Putamen (tissue), 1 donor: ENCODE measurements at regions not wholly inside any gene's neighbourhood (a gene's known extent, or its start where the extent isn't known, plus 50 kb on each side); places are given as distances from the start of the nearest gene placed in this dataset.
"Not testable (repeated sequence)": the region's sequence is repeated elsewhere in the genome, so short reads cannot be mapped to it uniquely, and the experiment has no call there.

Experiments used
- DNase-seq: peaks from one replicate; pipeline ENCODE4 v3.0.0-alpha.2; 2016; ENCODE audit warnings: low spot score

- DNase-seq: no peak
Measured at GRCh38 chr6:28769626-28770402, 154.0 kb downstream of the TRIM27 start.

GRCh38 chr6:28770732-28771131, 153.1 kb downstream of the TRIM27 start:
- no peak for DNase-seq

- no peak for DNase-seq
Measured at GRCh38 chr6:28771401-28772267, 152.2 kb downstream of the TRIM27 start.

GRCh38 chr6:28772480-28773381, 151.1 kb downstream of the TRIM27 start:
- DNase-seq: no peak

GRCh38 chr6:28774292-28775051, 149.3 kb downstream of the TRIM27 start:
- no peak for DNase-seq

DNA sequence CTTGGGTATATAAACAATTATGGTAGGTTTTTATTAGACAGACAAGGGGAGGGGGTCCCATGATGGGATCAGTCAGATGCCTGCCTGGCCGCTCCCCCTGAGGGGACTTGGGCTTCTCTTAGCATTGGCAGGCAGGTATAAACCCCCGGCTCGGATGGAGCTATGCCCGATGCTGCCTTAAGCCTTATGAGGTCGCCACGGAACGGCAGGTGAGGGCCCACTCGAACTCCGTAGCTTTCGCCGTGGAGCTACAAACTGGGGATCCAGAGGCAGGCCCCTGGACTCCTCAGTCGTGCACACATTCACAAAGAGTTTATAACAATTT, 148.8 kb downstream of the TRIM27 start:
- no peak for DNase-seq

GRCh38 chr6:28775405-28776129, 148.2 kb downstream of the TRIM27 start:
- DNase-seq: no peak

GRCh38 chr6:28776269-28777146, 147.3 kb downstream of the TRIM27 start:
- DNase-seq: no peak

DNA sequence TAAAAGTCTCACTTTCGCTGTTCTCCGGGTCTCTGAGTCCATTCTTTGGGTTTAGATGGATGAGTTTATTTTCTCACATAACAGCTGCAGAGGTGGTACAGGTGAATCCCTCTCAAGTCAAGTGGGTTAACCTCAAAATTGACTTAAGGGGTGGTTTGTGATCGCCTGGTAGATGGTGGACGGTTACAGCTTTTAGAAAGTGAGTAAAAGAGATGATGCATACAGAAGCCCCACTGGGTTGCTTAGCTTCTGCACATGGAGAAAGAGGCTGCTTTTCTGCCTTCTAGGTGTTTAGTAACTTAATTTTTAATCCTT, 146.7 kb downstream of the TRIM27 start:
- no peak for DNase-seq

GRCh38 chr6:28782113-28782673, 141.6 kb downstream of the TRIM27 start:
- DNase-seq: no peak

GRCh38 chr6:28785962-28786679, 137.7 kb downstream of the TRIM27 start:
- no peak for DNase-seq

- peak; percentile 2 for DNase-seq
Measured at GRCh38 chr6:28789553-28790083, 134.2 kb downstream of the TRIM27 start.

GRCh38 chr6:28791002-28791383, 132.8 kb downstream of the TRIM27 start:
- no peak for DNase-seq

GRCh38 chr6:28794175-28795002, 129.4 kb downstream of the TRIM27 start:
- DNase-seq: no peak

- DNase-seq: not testable (repeated sequence)
Measured at GRCh38 chr6:28800647-28801046, 123.1 kb downstream of the TRIM27 start.

DNA sequence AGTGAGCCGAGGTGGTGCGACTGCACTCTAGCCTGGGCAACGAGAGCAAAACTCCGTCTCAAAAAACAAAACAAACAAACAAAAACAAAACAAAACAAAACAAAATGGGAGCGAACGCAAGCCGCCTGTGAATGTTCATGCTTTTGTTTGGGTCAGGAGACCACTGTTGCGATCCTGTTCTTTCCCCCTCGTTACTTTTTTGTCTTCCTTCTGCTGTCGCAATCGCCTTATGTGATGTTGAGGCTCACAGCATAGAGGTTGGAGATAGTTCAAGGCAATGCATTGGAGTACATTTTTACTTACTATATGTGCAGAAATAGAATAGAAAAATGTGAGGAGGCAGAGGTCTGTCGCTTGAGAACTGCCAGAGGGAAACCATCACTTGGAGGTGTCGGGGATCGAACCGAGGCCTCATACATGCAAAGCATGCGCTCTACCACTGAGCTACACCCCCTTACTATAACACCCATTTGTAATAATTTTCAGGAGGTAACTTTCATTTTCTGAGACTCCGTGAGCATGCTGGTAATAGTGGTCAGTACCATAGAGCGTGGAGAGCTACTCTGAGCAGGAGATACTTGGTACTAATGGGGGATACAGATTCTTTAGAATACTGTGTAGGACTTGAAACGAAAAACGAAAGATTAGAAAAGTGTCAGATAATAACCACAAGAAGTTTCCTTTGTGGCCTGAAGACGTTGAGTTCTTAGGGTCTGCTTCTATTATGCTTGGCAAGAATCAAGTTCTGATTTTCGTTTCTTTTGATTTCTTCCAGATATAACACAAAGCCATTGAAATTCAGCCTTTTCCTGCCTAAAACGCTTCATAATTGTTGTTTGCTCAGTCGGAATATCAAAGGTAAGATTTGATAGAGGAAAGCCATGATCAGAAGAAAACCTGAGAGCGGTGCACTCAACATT, 121.1 kb downstream of the TRIM27 start:
- no peak for DNase-seq

GRCh38 chr6:28803337-28803709, 120.5 kb downstream of the TRIM27 start:
- no peak for DNase-seq
